NOMO-1 treated with dmso at 0.1 percent for 144 hours (cell line): ENCODE measurements at regions not wholly inside any gene's neighbourhood (a gene's known extent, or its start where the extent isn't known, plus 50 kb on each side); places are given as distances from the start of the nearest gene placed in this dataset.

Experiments
- DNase-seq: peaks from one replicate; lab custom pipeline; 2025; ENCODE audit not compliant: unreplicated experiment; lab: John Stamatoyannopoulos, UW

GRCh38 chr2:41434991-41435390 is 612.8 kb upstream of the PKDCC start:
- DNase-seq: no peak

GRCh38 chr2:41441958-41442357 is 605.9 kb upstream of the PKDCC start:
- DNase-seq: no peak

- no peak for DNase-seq
Observed at GRCh38 chr2:41445865-41446264, 602.0 kb upstream of the PKDCC start.

- DNase-seq: no peak
Observed at GRCh38 chr2:41446266-41446665, 601.6 kb upstream of the PKDCC start.

GRCh38 chr2:41448221-41448620 is 599.6 kb upstream of the PKDCC start:
- DNase-seq: no peak

- DNase-seq: no peak
Observed at GRCh38 chr2:41457026-41457425, 590.8 kb upstream of the PKDCC start.

- DNase-seq: no peak
Observed at GRCh38 chr2:41460661-41461060, 587.2 kb upstream of the PKDCC start.

GRCh38 chr2:41464395-41464794 is 583.4 kb upstream of the PKDCC start:
- DNase-seq: no peak

GRCh38 chr2:41475959-41476358 is 571.9 kb upstream of the PKDCC start:
- DNase-seq: peak; percentile 46

GRCh38 chr2:41482659-41483058 is 565.2 kb upstream of the PKDCC start:
- DNase-seq: no peak

- DNase-seq: no peak
Observed at GRCh38 chr2:41483226-41483625, 564.6 kb upstream of the PKDCC start.

- no peak for DNase-seq
Observed at GRCh38 chr2:41483982-41484857, 563.6 kb upstream of the PKDCC start.

- no peak for DNase-seq
Observed at GRCh38 chr2:41484858-41485234, 563.0 kb upstream of the PKDCC start.

- no peak for DNase-seq
Observed at GRCh38 chr2:41486948-41487347, 560.9 kb upstream of the PKDCC start.

GRCh38 chr2:41488888-41489287 is 558.9 kb upstream of the PKDCC start:
- no peak for DNase-seq

GRCh38 chr2:41489638-41490037 is 558.2 kb upstream of the PKDCC start:
- DNase-seq: no peak

- no peak for DNase-seq
Observed at GRCh38 chr2:41495050-41495449, 552.8 kb upstream of the PKDCC start.

GRCh38 chr2:41496908-41497307 is 550.9 kb upstream of the PKDCC start:
- no peak for DNase-seq

GRCh38 chr2:41498781-41499180 is 549.0 kb upstream of the PKDCC start:
- peak; percentile 84 for DNase-seq

- no peak for DNase-seq
Observed at GRCh38 chr2:41500895-41501294, 546.9 kb upstream of the PKDCC start.

GRCh38 chr2:41502752-41503151 is 545.1 kb upstream of the PKDCC start:
- no peak for DNase-seq

- DNase-seq: no peak
Observed at GRCh38 chr2:41504532-41504931, 543.3 kb upstream of the PKDCC start.

- DNase-seq: peak; percentile 46
Observed at GRCh38 chr2:41510108-41510507, 537.7 kb upstream of the PKDCC start.
